DMS114 treated with DMSO at 0.1 percent for 48 hours (cell line): ENCODE measurements at regions not wholly inside any gene's neighbourhood (a gene's known extent, or its start where the extent isn't known, plus 50 kb on each side); places are given as distances from the start of the nearest gene placed in this dataset.

Experiments
- DNase-seq: peaks from one replicate; lab custom pipeline; 2025; ENCODE audit not compliant: unreplicated experiment; lab: John Stamatoyannopoulos, UW

GRCh38 chr1:194150242-194150641 lies 963.8 kb upstream of the B3GALT2 start:
- DNase-seq = no peak

- no peak for DNase-seq
These were observed 946.7 kb upstream of the B3GALT2 start for GRCh38 chr1:194133152-194133551.

GRCh38 chr1:194118086-194118485 lies 931.7 kb upstream of the B3GALT2 start:
- no peak for DNase-seq

GRCh38 chr1:194117582-194117981 lies 931.2 kb upstream of the B3GALT2 start:
- no peak for DNase-seq

- no peak for DNase-seq
These were observed 927.9 kb upstream of the B3GALT2 start for GRCh38 chr1:194114288-194114687.

- no peak for DNase-seq
These were observed 919.0 kb upstream of the B3GALT2 start for GRCh38 chr1:194105381-194105780.

- no peak for DNase-seq
These were observed 917.9 kb upstream of the B3GALT2 start for GRCh38 chr1:194104247-194104844.

- no peak for DNase-seq
These were observed 917.3 kb upstream of the B3GALT2 start for GRCh38 chr1:194103516-194104246.

GRCh38 chr1:194103101-194103500 lies 916.7 kb upstream of the B3GALT2 start:
- DNase-seq = no peak

GRCh38 chr1:194102607-194103006 lies 916.2 kb upstream of the B3GALT2 start:
- no peak for DNase-seq

- no peak for DNase-seq
These were observed 898.3 kb upstream of the B3GALT2 start for GRCh38 chr1:194084755-194085154.

- DNase-seq = no peak
These were observed 895.0 kb upstream of the B3GALT2 start for GRCh38 chr1:194081444-194081843.

GRCh38 chr1:194080826-194081225 lies 894.4 kb upstream of the B3GALT2 start:
- DNase-seq = no peak

GRCh38 chr1:194078765-194079164 lies 892.4 kb upstream of the B3GALT2 start:
- DNase-seq = no peak

GRCh38 chr1:194076646-194077045 lies 890.2 kb upstream of the B3GALT2 start:
- no peak for DNase-seq

- DNase-seq = no peak
These were observed 887.4 kb upstream of the B3GALT2 start for GRCh38 chr1:194073833-194074232.

GRCh38 chr1:194071205-194071604 lies 884.8 kb upstream of the B3GALT2 start:
- DNase-seq = no peak

GRCh38 chr1:194069831-194070218 lies 883.4 kb upstream of the B3GALT2 start:
- no peak for DNase-seq

GRCh38 chr1:194069168-194069830 lies 882.9 kb upstream of the B3GALT2 start:
- no peak for DNase-seq

- DNase-seq = no peak
These were observed 882.2 kb upstream of the B3GALT2 start for GRCh38 chr1:194068446-194069167.

GRCh38 chr1:194067772-194068171 lies 881.4 kb upstream of the B3GALT2 start:
- no peak for DNase-seq

GRCh38 chr1:194062962-194063361 lies 876.5 kb upstream of the B3GALT2 start:
- no peak for DNase-seq
